Esophagus squamous epithelium (tissue), 5 donors: ENCODE measurements at regions not wholly inside any gene's neighbourhood (a gene's known extent, or its start where the extent isn't known, plus 50 kb on each side); places are given as distances from the start of the nearest gene placed in this dataset.
"Not testable (repeated sequence)": the region's sequence is repeated elsewhere in the genome, so short reads cannot be mapped to it uniquely, and the experiment has no call there.

Source experiments
- DNase-seq: peaks from one replicate; lab custom pipeline; 2025; lab: John Stamatoyannopoulos, UW
- H3K27ac ChIP-seq, 4 donors: fragments of 200-600 bp; sonication (generic); one replicate each; pipeline ENCODE4 v1.5.1; 2016 to 2019; ENCODE audit warnings: mild to moderate bottlenecking in 1 of 4
- H3K27me3 ChIP-seq, 4 donors: fragments of 200-600 bp; sonication (generic); 1 replicate in 3 of 4; 2 replicates in 1 of 4; pipeline versions ENCODE4 v1.5.1 to v1.6.0; 2017 to 2021; ENCODE audit warnings: antibody characterized with exemption in 1 of 4
- H3K36me3 ChIP-seq, 3 donors: fragments of 200-600 bp; sonication (generic); one replicate each; pipeline ENCODE4 v1.5.1; 2016 to 2019
- H3K4me1 ChIP-seq, 3 donors: fragments of 200-600 bp; sonication (generic); one replicate each; pipeline ENCODE4 v1.5.1; 2017 to 2019
- H3K4me3 ChIP-seq, 4 donors: fragments of 200-600 bp; sonication (generic); 1 replicate in 3 of 4; 2 replicates in 1 of 4; pipeline ENCODE4 v1.5.1; 2016 to 2019; ENCODE audit warnings: mild to moderate bottlenecking in 2 of 4, moderate library complexity in 1 of 4
- H3K9me3 ChIP-seq, 3 donors: fragments of 200-600 bp; sonication (generic); one replicate each; pipeline ENCODE4 v1.5.1; 2016 to 2019
- WGBS, 2 donors: methylation state at CpG; one replicate each; pipeline ENCODE4 v1.1.5; 2018; 5-methylcytosine and 5-hydroxymethylcytosine counted together
- intact Hi-C: fragments of 100-400 bp; cut with DNase I; formaldehyde crosslinking; loops from one replicate; pipeline ENCODE4 v1.15.0; 2022
- donor health status: DM: yes; HTN: yes; CAD: no.

DNA sequence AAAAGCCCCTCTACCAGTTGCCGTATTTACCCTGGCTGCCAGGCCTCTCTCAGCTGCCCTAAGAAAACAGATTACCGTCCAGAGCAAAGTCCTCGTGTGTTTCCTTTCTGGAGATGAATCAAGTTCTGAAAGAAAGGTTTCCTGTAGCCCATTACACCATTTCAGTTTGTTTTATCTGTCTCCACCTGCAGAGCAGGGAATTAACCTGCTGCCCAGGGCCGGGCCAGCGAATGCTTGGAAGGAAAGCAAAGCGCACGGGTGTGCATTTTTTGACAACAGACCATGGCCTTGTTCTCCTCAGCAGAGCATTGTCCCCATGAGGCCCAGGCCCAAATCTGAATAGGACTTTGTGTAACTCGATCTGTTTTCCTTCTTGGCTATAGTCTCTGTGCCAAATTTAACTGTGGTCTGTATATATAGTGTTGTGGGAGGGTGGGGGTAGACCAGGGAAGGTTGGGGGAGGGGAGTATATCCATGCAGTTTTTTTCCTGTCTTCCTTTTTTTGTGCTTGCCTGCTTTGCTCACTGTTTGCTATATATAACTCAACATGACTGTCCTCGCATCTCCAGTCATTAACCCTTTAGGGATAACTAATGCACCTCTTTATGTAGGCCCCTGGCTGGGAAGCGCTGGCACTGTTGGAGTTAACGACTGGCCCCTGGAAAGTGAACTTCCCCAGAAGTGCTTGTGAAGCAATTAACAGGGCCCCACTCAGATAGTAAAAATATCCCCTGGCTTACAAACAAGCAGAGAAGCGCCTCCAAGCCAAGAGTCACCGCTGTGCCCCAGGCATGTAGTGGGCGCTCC, 174.3 kb upstream of the PLGLB2 start:
- H3K27ac ChIP-seq, intact Hi-C loops, H3K27me3 ChIP-seq, H3K36me3 ChIP-seq, DNase-seq, H3K4me3 ChIP-seq, H3K4me1 ChIP-seq, H3K9me3 ChIP-seq: not testable (repeated sequence)
- no CpG with 5 or more reads among the region's 14 CpGs for WGBS, 2 donors

DNA sequence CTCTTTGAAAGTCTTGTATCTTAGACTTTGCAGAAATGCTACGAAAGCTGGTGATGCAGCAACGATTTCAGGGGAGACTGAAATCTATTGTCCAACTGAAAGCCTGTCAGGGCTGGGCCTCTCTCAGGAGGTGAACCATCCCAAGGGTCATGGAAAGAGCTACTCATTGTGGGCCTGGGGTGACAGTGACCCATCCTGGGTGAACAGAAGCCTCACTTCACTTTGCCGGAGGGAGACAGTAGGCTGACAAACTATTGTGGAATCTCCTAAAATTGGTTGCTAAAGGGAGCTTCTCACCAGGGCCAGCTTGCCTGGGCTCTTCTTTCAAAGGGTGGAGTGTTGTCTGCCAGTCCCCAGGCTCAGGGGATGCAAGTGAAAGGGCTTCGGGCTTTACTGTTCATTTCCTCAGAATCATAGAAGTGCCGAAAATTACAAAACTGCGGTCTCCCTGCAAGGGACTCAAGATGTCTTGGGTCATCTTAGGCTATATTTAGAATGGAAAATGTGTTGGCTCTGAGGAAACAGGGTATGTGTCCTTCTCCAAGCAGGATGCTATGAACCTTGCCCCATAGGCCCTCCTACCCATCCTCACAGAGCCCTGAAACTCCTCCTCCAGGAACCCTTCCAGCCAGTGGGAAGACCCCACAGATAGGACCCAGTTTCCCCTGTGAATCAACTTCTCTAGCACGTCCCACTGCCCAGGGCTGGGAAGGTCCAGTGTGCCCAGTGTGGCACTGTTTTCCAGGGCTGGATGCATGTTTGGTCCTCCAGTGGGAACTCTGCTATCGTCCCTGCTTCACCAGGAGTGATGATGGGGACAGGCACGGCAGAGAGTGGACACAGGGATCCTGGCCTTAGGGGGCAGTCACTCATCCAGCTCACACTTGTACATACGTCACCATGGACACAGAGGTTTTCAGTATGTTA, 173.4 kb upstream of the PLGLB2 start:
- H3K27ac ChIP-seq, H3K36me3 ChIP-seq, H3K27me3 ChIP-seq, intact Hi-C loops, H3K4me1 ChIP-seq, H3K9me3 ChIP-seq, DNase-seq, H3K4me3 ChIP-seq: not testable (repeated sequence)
- no CpG with 5 or more reads among the region's 10 CpGs for WGBS, 2 donors

DNA sequence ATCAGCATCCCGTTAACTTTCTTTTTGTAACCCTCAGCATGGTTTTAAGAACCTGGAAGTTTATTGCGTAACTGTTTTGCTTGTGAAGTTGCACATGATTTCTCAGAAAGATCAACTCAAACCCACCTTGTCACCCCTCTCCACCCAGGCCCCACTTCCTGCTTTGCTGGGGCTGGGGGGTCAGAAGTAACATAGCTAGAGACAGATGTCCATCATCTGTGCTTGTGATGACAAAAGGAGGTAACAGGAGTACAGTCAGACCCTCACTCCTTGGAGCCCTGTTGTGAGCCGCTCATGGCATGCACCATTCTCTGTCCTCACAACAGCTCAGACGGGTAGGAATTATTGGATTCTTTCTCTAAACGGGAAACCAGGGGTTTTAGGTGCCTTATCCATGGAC, 172.7 kb upstream of the PLGLB2 start:
- H3K4me3 ChIP-seq, H3K4me1 ChIP-seq, H3K27ac ChIP-seq, DNase-seq, H3K27me3 ChIP-seq, H3K9me3 ChIP-seq, H3K36me3 ChIP-seq, intact Hi-C loops: not testable (repeated sequence)
- WGBS, 2 donors: 75 to 81% methylated on average over 3 to 4 of the region's 5 CpGs

DNA sequence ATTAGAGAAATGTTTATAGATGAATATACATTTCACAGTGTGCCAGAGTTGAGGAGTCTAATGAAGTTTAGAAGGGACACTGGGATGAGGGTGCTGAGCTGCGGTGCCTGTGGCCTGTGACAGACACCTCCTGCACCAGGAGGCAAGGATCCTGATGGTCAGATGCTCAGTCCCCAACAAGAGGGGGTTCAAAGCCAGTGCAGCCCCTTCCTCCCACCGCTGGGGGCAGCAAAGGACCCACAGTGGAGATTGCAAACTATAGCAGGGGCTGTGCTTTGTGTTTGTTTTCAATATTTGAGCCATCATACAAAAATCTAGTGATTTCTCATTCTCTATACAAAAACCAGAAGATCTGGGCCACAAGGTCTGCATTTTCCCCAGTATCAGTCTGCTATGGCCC, 170.5 kb upstream of the PLGLB2 start:
- H3K4me3 ChIP-seq, H3K27me3 ChIP-seq, H3K9me3 ChIP-seq, H3K36me3 ChIP-seq, H3K27ac ChIP-seq, DNase-seq, intact Hi-C loops, H3K4me1 ChIP-seq: not testable (repeated sequence)
- no CpG with 5 or more reads among the region's 2 CpGs for WGBS, 2 donors

DNA sequence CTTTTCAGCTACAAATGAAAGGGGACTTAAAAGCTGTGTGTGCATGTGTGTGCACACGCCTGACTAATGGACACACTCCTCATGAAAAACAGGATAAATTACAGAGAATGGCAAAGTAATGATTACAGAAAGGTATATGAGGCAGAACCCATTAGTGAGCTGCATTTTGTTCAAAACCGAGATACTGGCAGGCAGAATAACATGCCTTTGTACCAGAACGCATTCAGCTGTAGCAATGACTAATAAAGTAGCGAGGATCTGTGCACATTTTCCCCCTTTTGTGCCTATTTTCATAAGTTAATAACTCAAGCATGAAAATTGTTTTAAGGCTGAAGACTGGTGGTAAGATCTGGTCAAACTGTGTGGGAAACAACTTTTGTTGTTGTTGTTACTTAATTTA, 165.7 kb upstream of the PLGLB2 start:
- H3K4me3 ChIP-seq, intact Hi-C loops, H3K36me3 ChIP-seq, H3K4me1 ChIP-seq, H3K9me3 ChIP-seq, H3K27ac ChIP-seq, H3K27me3 ChIP-seq, DNase-seq: not testable (repeated sequence)
- no CpG with 5 or more reads among the region's 4 CpGs for WGBS, 2 donors

DNA sequence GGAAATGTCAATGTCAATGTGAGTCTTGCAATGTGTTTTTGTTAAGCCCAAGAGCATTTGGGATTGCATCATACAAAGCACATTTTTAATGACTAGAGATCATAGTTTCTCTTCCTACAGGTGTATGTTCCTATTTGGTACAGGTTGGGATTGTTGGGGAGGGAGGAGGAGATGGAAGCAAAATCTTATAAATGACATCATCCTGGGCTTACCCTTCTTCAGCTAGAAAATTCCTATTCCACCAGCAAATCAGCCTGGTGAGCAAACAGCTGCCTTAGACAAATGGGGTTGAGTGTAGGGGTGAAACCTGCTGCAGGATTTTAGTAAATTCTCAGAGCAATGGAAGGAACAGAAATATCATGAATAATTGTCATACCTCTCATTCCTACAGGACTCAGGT, 165.3 kb upstream of the PLGLB2 start:
- intact Hi-C loops, H3K27ac ChIP-seq, H3K4me1 ChIP-seq, H3K4me3 ChIP-seq, DNase-seq, H3K9me3 ChIP-seq, H3K27me3 ChIP-seq, H3K36me3 ChIP-seq: not testable (repeated sequence)

DNA sequence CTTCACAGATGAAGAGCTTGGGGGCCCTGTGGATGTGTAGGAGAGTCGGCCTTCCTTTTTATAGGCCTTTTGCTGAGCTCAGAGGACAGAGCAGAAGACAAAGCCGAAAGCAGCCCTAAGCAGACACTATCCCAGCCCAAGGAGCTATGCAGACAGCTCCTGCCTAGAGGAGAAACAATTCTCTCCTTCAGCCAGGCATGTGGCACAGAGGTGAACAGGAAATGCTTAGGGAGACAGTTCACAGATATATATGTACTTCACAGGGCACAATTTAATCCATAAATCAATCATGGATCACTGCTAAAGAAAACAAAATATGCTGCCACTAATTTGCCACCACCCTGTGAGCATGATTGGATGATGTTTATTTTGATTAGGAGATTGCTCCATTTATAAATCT, 164.5 kb upstream of the PLGLB2 start:
- H3K4me3 ChIP-seq, H3K27ac ChIP-seq, intact Hi-C loops, DNase-seq, H3K4me1 ChIP-seq, H3K9me3 ChIP-seq, H3K27me3 ChIP-seq, H3K36me3 ChIP-seq: not testable (repeated sequence)
- WGBS, 2 donors: 80% methylated on average over 1 of the region's 2 CpGs; no CpG with 5 or more reads in 1 of the 2 donors

DNA sequence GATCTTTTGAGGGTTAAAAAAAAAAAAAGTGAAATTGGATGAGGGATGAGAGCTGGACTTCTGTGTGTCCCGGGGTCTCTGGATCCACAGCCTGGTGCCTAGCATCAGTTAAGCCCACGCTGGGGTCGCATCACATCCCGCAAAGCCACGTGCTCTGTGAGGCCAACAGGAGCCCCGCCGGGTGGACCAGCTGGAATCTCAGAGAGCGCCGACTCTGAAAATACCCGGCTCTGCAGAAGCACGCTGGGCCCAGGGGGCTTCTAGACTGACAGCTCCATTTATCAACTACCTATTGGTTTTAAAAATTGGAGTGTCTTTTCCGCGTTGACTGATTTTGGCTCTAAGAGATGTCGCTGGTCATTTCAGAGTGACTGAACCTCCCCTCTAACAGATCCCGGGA, 164.1 kb upstream of the PLGLB2 start:
- H3K9me3 ChIP-seq, H3K27ac ChIP-seq, DNase-seq, H3K4me1 ChIP-seq, intact Hi-C loops, H3K36me3 ChIP-seq, H3K27me3 ChIP-seq: not testable (repeated sequence)
- 60 to 83% methylated on average over 1 to 5 of the region's 15 CpGs for WGBS, 2 donors
- H3K4me3 ChIP-seq: peak overlapping the region in 3 of 4 donors; percentile 12 to 54 (median 34)

DNA sequence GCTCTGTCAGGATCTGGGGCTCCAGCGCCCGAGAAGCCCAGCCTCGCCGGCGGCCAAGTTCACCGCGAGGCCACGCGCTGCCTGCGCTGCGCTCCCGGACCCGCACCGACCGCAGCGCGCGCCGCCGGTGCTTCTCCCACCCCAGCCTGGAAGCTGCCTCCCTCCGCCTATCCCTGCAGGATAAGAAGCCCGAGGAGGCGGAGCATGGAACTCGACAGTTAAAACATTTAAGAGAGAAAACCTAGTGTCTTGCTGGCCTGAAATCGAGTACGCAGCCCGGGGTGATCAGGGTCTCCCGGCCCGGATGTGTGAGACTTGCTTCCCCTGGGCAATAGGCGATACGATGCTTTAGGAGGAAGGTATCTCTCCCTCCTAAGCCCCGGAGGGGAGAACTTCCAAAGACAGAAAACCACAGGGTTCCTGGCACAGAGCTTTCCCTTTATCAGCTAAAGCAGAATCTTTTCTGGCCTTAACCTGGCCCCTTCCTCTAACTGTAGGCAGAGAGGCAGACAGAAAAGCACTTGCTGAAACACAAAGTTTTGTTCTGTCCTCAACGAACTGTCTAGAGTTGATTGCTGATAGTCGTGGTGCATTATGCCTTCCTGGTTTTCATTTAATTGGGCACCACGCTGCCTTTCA, 163.5 kb upstream of the PLGLB2 start:
- intact Hi-C loops, H3K27me3 ChIP-seq, H3K36me3 ChIP-seq, DNase-seq, H3K27ac ChIP-seq, H3K9me3 ChIP-seq, H3K4me1 ChIP-seq: not testable (repeated sequence)
- peak overlapping the region in 3 of 4 donors; percentile 12 to 54 (median 34) for H3K4me3 ChIP-seq
- 14 to 29% methylated on average over 1 to 25 of the region's 35 CpGs for WGBS, 2 donors

DNA sequence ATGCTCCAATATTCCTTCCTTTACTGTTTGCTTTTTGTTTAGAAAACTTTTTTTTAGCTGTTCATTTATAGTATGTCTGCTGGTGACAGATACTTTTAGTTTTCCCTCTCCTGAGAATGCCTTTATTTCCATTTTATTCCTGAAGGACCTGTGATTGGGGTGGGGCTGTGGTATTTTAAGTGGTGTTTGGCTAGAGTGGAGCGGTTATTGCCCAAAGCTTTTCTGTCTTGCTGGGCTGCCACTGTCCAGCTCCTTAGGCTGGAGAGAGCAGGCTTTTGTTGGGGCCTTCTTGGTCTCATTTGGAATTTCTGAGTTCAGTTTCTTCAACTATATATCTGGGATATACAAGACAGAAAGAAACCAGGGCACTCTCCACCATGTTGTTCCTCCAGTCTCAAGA, 160.0 kb upstream of the PLGLB2 start:
- H3K36me3 ChIP-seq, H3K4me1 ChIP-seq, H3K4me3 ChIP-seq, intact Hi-C loops, H3K9me3 ChIP-seq, H3K27me3 ChIP-seq, H3K27ac ChIP-seq, DNase-seq: not testable (repeated sequence)
- WGBS, 2 donors: no CpG with 5 or more reads among the region's 1 CpG

DNA sequence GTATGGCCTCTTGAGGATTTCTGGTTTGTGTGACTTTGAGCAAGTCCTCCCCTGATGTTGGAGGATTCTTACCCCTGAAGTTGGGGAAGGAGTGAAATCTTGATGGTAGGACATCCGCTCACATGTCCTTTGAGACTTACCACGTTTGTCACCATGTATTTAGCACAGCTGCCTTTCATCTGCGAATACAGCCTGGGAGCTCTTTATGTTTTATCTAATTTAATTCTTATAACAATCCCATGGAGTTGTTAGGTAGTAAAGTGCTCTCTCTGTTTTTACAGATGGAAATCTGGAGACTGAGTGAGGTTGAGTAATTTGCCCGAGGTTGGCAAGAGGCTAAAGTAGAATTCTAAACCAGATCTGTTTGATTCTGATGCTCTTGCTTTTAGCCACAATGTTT, 154.9 kb upstream of the PLGLB2 start:
- H3K9me3 ChIP-seq, H3K27ac ChIP-seq, H3K4me3 ChIP-seq, H3K27me3 ChIP-seq, DNase-seq, H3K36me3 ChIP-seq, intact Hi-C loops: not testable (repeated sequence)
- 87 to 93% methylated on average over 2 to 3 of the region's 4 CpGs for WGBS, 2 donors
- H3K4me1 ChIP-seq: peaks cover 0 to 13% (median 7%) of the 10 kb centered on the region in 3 donors

DNA sequence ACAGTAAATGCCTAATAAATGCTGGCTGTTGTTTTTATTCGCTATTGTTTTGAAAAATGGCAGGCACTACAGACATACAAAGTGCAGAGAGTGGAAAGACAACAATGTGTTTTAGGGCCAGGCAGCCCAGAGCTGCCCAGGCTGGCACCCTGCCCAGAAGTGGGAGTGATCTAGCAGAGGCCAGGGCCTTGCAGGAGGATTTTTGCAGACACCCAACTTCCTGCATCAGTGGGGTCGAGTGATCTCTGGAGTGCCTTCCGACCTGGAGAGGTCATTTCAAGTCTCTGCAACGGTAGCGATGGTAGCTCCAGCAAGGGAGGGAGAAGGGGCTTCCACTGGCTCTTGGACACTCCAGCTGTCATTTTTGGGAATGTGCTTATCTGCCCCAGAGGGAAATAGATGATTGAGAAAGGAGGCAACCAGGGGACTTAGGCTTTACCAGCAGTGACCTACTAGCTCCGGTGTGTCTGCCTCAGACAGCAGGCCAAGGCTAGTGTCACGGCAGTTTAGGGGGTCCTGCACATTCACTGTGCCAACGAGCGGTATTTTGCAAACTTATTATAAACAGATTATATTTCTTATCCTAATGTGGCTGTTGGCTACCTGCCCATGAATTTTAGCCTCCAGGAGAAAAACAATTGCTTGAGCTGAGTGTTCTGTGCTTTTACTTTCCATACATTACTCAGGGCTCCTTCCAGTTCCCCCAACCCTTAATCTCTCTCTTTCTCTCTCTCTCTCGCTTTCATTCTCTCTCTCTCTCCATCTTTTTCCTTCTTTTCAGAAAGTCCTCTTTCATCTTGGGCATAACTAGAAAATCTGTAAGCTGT, 153.9 kb upstream of the PLGLB2 start:
- DNase-seq, intact Hi-C loops, H3K9me3 ChIP-seq, H3K4me3 ChIP-seq, H3K27ac ChIP-seq, H3K36me3 ChIP-seq, H3K27me3 ChIP-seq: not testable (repeated sequence)
- 0% methylated on average over 1 of the region's 10 CpGs; no CpG with 5 or more reads in 1 of the 2 donors for WGBS, 2 donors
- peaks cover 0 to 13% (median 7%) of the 10 kb centered on the region in 3 donors for H3K4me1 ChIP-seq
